OCI-LY1 (cell line): ENCODE measurements at regions not wholly inside any gene's neighbourhood (a gene's known extent, or its start where the extent isn't known, plus 50 kb on each side); places are given as distances from the start of the nearest gene placed in this dataset.

Experiments
- H2AFZ ChIP-seq: fragments of 200-600 bp; sonication (generic), shearing (Covaris generic); 2 replicates; pipeline ENCODE4 v1.6.0; 2014; ENCODE audit warnings: antibody characterized with exemption, mild to moderate bottlenecking, low read length
- H3F3A ChIP-seq: fragments of 200-600 bp; sonication (generic), shearing (Covaris generic); 2 replicates; pipeline ENCODE4 v1.6.0; 2014; ENCODE audit warnings: mild to moderate bottlenecking, antibody characterized with exemption, low read length, moderate library complexity; ENCODE audit not compliant: insufficient read depth
- H3K27ac ChIP-seq: fragments of 200-600 bp; sonication (generic); 2 replicates; pipeline ENCODE4 v1.5.1; 2014; ENCODE audit warnings: low read length, mixed run types, mild to moderate bottlenecking, low read depth; ENCODE audit not compliant: poor library complexity, severe bottlenecking
- H3K27me3 ChIP-seq: fragments of 200-600 bp; sonication (generic); 2 replicates; pipeline ENCODE4 v1.6.0; 2014; ENCODE audit warnings: antibody characterized with exemption, mild to moderate bottlenecking, low read length, moderate library complexity; ENCODE audit not compliant: insufficient read depth
- H3K36me3 ChIP-seq: fragments of 200-600 bp; sonication (generic); 2 replicates; pipeline ENCODE4 v1.6.1; 2014; ENCODE audit warnings: mild to moderate bottlenecking, antibody characterized with exemption, low read length, moderate library complexity, mixed read lengths; ENCODE audit not compliant: insufficient read depth
- H3K4me1 ChIP-seq: fragments of 200-600 bp; sonication (generic); 2 replicates; pipeline ENCODE4 v1.5.1; 2014; ENCODE audit warnings: mild to moderate bottlenecking, low read length, moderate library complexity; ENCODE audit not compliant: insufficient read depth, severe bottlenecking
- H3K4me2 ChIP-seq: fragments of 200-600 bp; sonication (generic), shearing (Covaris generic); 2 replicates; pipeline ENCODE4 v1.6.1; 2014; ENCODE audit warnings: low read length
- H3K4me3 ChIP-seq: fragments of 200-600 bp; sonication (generic); 2 replicates; pipeline ENCODE4 v1.5.1; 2014; ENCODE audit warnings: low read length, low read depth, mild to moderate bottlenecking, mixed read lengths; ENCODE audit not compliant: poor library complexity, severe bottlenecking
- H3K79me2 ChIP-seq: fragments of 200-600 bp; shearing (Covaris generic); 2 replicates; pipeline ENCODE4 v1.6.1; 2016; ENCODE audit warnings: mixed run types, low read length, mixed read lengths; ENCODE audit not compliant: insufficient read depth
- H3K9ac ChIP-seq: fragments of 200-600 bp; sonication (generic), shearing (Covaris generic); 2 replicates; pipeline ENCODE4 v1.6.1; 2014; ENCODE audit warnings: mild to moderate bottlenecking, low read length, mixed read lengths
- H3K9me2 ChIP-seq: fragments of 200-600 bp; sonication (generic), shearing (Covaris generic); 2 replicates; pipeline ENCODE4 v1.6.1; 2014; ENCODE audit warnings: low read depth, mild to moderate bottlenecking, low read length, mixed read lengths
- H3K9me3 ChIP-seq: fragments of 200-600 bp; shearing (Covaris generic); 2 replicates; pipeline ENCODE4 v1.6.1; 2014; ENCODE audit warnings: low read length, mixed read lengths
- H4K20me1 ChIP-seq: fragments of 200-600 bp; sonication (generic), shearing (Covaris generic); 2 replicates; pipeline ENCODE4 v1.6.0; 2016; ENCODE audit warnings: mild to moderate bottlenecking, low read length; ENCODE audit not compliant: insufficient read depth
- CTCF ChIP-seq: fragments of 200-600 bp; sonication (generic), shearing (Covaris generic); IDR thresholded peaks from 2 replicates; pipeline ENCODE4 v1.5.1; 2017; ENCODE audit warnings: mild to moderate bottlenecking, antibody characterized with exemption, low read length, moderate library complexity, mixed read lengths
- EZH2 ChIP-seq: fragments of 200-600 bp; sonication (generic), shearing (Covaris generic); IDR thresholded peaks from 2 replicates; pipeline ENCODE4 v1.8.0; 2017; ENCODE audit warnings: borderline replicate concordance, mixed run types, mild to moderate bottlenecking, antibody characterized with exemption, low read length, moderate library complexity, mixed read lengths

DNA sequence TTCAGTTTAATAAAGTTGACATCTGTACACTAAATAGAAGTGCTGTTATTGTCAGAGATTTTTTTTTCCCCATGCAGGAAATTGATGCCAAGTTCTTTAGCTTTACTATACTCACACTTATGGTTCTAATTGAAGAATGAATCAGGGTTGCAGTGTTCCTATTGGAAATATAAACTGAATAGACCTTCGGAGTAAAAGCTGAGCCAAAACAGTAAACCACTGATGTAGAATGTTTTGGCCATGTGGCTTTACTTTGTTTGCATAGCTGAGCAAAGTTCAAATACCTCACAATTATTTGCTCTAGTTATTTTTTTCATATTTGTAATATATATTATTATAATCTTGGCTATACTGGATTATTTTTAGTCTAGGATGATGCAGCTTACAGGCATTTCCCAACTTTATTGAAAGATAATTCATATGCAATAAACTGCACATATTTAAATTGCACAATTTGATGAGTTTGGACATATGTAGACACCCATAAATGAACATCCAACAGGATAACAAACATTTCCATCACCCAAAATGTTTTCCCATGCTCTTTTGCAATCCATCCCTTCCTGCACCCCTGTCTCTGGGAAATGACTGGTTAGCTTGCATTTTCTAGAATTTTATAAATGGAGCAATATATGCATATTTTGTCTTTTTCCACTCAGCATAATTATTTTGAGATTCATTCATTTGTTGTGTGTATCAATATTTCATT, 105.8 kb upstream of the NOX3 start:
- H3K79me2 ChIP-seq, result no peaks in the 10 kb centered on the region
- no peaks in the 10 kb centered on the region for H4K20me1 ChIP-seq
- no peak overlapping the region for H3K9ac ChIP-seq
- H3K9me2 ChIP-seq, result no peaks in the 10 kb centered on the region; the same call in 1 of the 2 replicates
- no peaks in the 10 kb centered on the region for H3K9me3 ChIP-seq
- H3K4me2 ChIP-seq, result no peak overlapping the region
- H3K4me1 ChIP-seq, result no peaks in the 10 kb centered on the region
- H3K27ac ChIP-seq, result no peak overlapping the region
- no peak overlapping the region for H3K4me3 ChIP-seq
- no peak overlapping the region for H2AFZ ChIP-seq
- no peaks in the 10 kb centered on the region for H3K36me3 ChIP-seq
- H3K27me3 ChIP-seq, result no peaks in the 10 kb centered on the region
- TF ChIP-seq EZH2 (no peak), CTCF (no peak)
- H3F3A ChIP-seq, result no peaks in the 10 kb centered on the region

DNA sequence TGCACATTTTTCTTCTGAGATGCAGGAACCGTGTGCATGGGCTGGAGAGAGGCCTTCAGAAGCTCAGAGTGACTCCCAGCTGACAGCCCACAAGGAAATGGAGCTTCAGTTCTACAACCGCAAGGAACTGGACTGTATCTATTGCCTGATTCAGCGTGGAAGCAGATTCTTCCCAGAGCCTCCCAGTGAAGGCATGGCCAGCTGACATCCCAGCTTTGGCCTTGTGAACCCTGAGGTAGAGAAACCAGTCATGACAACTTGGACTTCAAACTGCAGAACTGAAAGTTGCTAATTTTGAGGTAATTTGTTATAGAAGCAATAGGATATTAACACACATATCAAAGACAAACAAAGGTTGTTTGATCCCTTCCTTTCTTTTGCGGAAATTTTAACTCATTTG, 94.3 kb upstream of the NOX3 start:
- H3K36me3 ChIP-seq, result no peaks in the 10 kb centered on the region
- H4K20me1 ChIP-seq, result no peaks in the 10 kb centered on the region
- no peaks in the 10 kb centered on the region for H3F3A ChIP-seq
- H3K27me3 ChIP-seq, result no peaks in the 10 kb centered on the region
- no peak overlapping the region for H3K27ac ChIP-seq
- no peaks in the 10 kb centered on the region for H3K4me1 ChIP-seq
- no peak overlapping the region for H3K9ac ChIP-seq
- no peak overlapping the region for H2AFZ ChIP-seq
- H3K79me2 ChIP-seq, result no peaks in the 10 kb centered on the region
- no peaks in the 10 kb centered on the region for H3K9me2 ChIP-seq
- no peaks in the 10 kb centered on the region for H3K9me3 ChIP-seq
- no peak overlapping the region for H3K4me2 ChIP-seq
- TF ChIP-seq CTCF, result no peak
- no peak for TF ChIP-seq EZH2
- H3K4me3 ChIP-seq, result no peak overlapping the region

GRCh38 chr6:155549028-155549798, 93.6 kb upstream of the NOX3 start:
- Histone ChIP-seq H3K9me3 (no peaks in the 10 kb centered on the region), H3K36me3 (no peaks in the 10 kb centered on the region), H3K4me3 (no peak overlapping the region), H3K4me1 (no peaks in the 10 kb centered on the region), H3K27me3 (no peaks in the 10 kb centered on the region), H3K79me2 (no peaks in the 10 kb centered on the region), H3K9ac (no peak overlapping the region), H3K9me2 (no peaks in the 10 kb centered on the region), H3K27ac (no peak overlapping the region), H2AFZ (no peak overlapping the region), H4K20me1 (no peaks in the 10 kb centered on the region), H3F3A (no peaks in the 10 kb centered on the region), H3K4me2 (no peak overlapping the region)
- no peak for TF ChIP-seq CTCF
- no peak for TF ChIP-seq EZH2
